ENCODE measurements at regions not wholly inside any gene's neighbourhood (a gene's known extent, or its start where the extent isn't known, plus 50 kb on each side); places are given as distances from the start of the nearest gene placed in this dataset.
A peak's percentile ranks its signal among the peaks of the same experiment; 100 is the strongest.
"Not testable (repeated sequence)": the region's sequence is repeated elsewhere in the genome, so short reads cannot be mapped to it uniquely, and the experiment has no call there.

- no peaks in the 10 kb centered on the region for H3K36me3 ChIP-seq
- TF ChIP-seq Cebpa-rat (IDR thresholded peaks at IDR 0.05) = no peak
- H3K27me3 ChIP-seq = no peaks in the 10 kb centered on the region
- H3K9ac ChIP-seq = no peak overlapping the region
- H3K4me2 ChIP-seq = no peak overlapping the region
- no peak overlapping the region for H3K4me3 ChIP-seq
- no peaks in the 10 kb centered on the region for H4K20me1 ChIP-seq
- H3K27ac ChIP-seq = no peak overlapping the region
- no peaks in the 10 kb centered on the region for H3K9me3 ChIP-seq
- H3K4me1 ChIP-seq = no peaks in the 10 kb centered on the region
These were observed 50.0 kb upstream of the EMX2 start for GRCh38 chr10:117492504-117492903.

- Histone ChIP-seq H3K4me2 (no peak overlapping the region), H3K27me3 (no peaks in the 10 kb centered on the region), H3K9ac (no peak overlapping the region), H3K9me3 (no peaks in the 10 kb centered on the region), H4K20me1 (no peaks in the 10 kb centered on the region), H3K4me3 (no peak overlapping the region), H3K36me3 (no peaks in the 10 kb centered on the region), H3K4me1 (no peaks in the 10 kb centered on the region), H3K27ac (no peak overlapping the region)
- no peak for TF ChIP-seq Cebpa-rat (IDR thresholded peaks at IDR 0.05)
These were observed 54.5 kb upstream of the EMX2 start for GRCh38 chr10:117488004-117488403.

- Histone ChIP-seq H3K36me3 (no peaks in the 10 kb centered on the region), H3K4me2 (no peak overlapping the region), H3K27me3 (no peaks in the 10 kb centered on the region), H3K27ac (no peak overlapping the region), H4K20me1 (no peaks in the 10 kb centered on the region), H3K9me3 (no peaks in the 10 kb centered on the region), H3K9ac (no peak overlapping the region), H3K4me1 (no peaks in the 10 kb centered on the region), H3K4me3 (no peak overlapping the region)
- TF ChIP-seq Cebpa-rat (IDR thresholded peaks at IDR 0.05) = no peak
These were observed 55.9 kb upstream of the EMX2 start for GRCh38 chr10:117486606-117487005.

- Histone ChIP-seq H3K4me3 (no peak overlapping the region), H4K20me1 (no peaks in the 10 kb centered on the region), H3K36me3 (no peaks in the 10 kb centered on the region), H3K9ac (no peak overlapping the region), H3K4me2 (no peak overlapping the region), H3K27ac (no peak overlapping the region), H3K9me3 (no peaks in the 10 kb centered on the region), H3K4me1 (peaks cover 26% of the 10 kb centered on the region), H3K27me3 (no peaks in the 10 kb centered on the region)
- TF ChIP-seq Cebpa-rat (IDR thresholded peaks at IDR 0.05) = no peak
These were observed 59.4 kb upstream of the EMX2 start for GRCh38 chr10:117483056-117483590.

- peaks cover 44% of the 10 kb centered on the region for H3K4me1 ChIP-seq
- not testable (repeated sequence) for H3K4me3 ChIP-seq, H3K9ac ChIP-seq, H3K27me3 ChIP-seq, H3K27ac ChIP-seq, H3K36me3 ChIP-seq, H3K9me3 ChIP-seq, H4K20me1 ChIP-seq, H3K4me2 ChIP-seq
These were observed 61.5 kb upstream of the EMX2 start for GRCh38 chr10:117481011-117481410.

- no peak overlapping the region for H3K27ac ChIP-seq
- no peaks in the 10 kb centered on the region for H3K36me3 ChIP-seq
- no peak overlapping the region for H3K4me3 ChIP-seq
- H3K9me3 ChIP-seq = no peaks in the 10 kb centered on the region
- no peak overlapping the region for H3K9ac ChIP-seq
- no peaks in the 10 kb centered on the region for H4K20me1 ChIP-seq
- H3K4me2 ChIP-seq = no peak overlapping the region
- H3K4me1 ChIP-seq = peaks cover 44% of the 10 kb centered on the region
- no peak for TF ChIP-seq Cebpa-rat (IDR thresholded peaks at IDR 0.05)
- H3K27me3 ChIP-seq = no peaks in the 10 kb centered on the region
These were observed 62.4 kb upstream of the EMX2 start for GRCh38 chr10:117480097-117480496.

- H4K20me1 ChIP-seq = no peaks in the 10 kb centered on the region
- H3K27ac ChIP-seq = peak overlapping the region; percentile 28; the same call in 1 of the 2 replicates
- peak overlapping the region; percentile 73 for H3K4me2 ChIP-seq
- no peaks in the 10 kb centered on the region for H3K9me3 ChIP-seq
- no peak for TF ChIP-seq Cebpa-rat (IDR thresholded peaks at IDR 0.05)
- no peak overlapping the region for H3K4me3 ChIP-seq
- no peaks in the 10 kb centered on the region for H3K36me3 ChIP-seq
- no peak overlapping the region for H3K9ac ChIP-seq
- no peaks in the 10 kb centered on the region for H3K27me3 ChIP-seq
- H3K4me1 ChIP-seq = peaks cover 44% of the 10 kb centered on the region
These were observed 64.4 kb upstream of the EMX2 start for GRCh38 chr10:117477961-117478670.

- TF ChIP-seq Cebpa-rat (IDR thresholded peaks at IDR 0.05) = no peak
- no peaks in the 10 kb centered on the region for H3K9me3 ChIP-seq
These were observed 65.2 kb upstream of the EMX2 start for GRCh38 chr10:117477211-117477947.

GRCh38 chr10:117476716-117477115 lies 65.8 kb upstream of the EMX2 start:
- H3K4me3 ChIP-seq = no peak overlapping the region
- no peak for TF ChIP-seq Cebpa-rat (IDR thresholded peaks at IDR 0.05)
- no peak overlapping the region for H3K9ac ChIP-seq
- H3K4me1 ChIP-seq = peaks cover 44% of the 10 kb centered on the region
- no peaks in the 10 kb centered on the region for H3K9me3 ChIP-seq
- peak overlapping the region; percentile 73 for H3K4me2 ChIP-seq
- H4K20me1 ChIP-seq = no peaks in the 10 kb centered on the region
- no peaks in the 10 kb centered on the region for H3K27me3 ChIP-seq
- no peaks in the 10 kb centered on the region for H3K36me3 ChIP-seq
- H3K27ac ChIP-seq = peak overlapping the region; percentile 28; the same call in 1 of the 2 replicates

More at GRCh38 chr10:117477211-117477947, 65.2 kb upstream of the EMX2 start:
- H3K4me2 ChIP-seq = peak overlapping the region; percentile 73
- no peaks in the 10 kb centered on the region for H4K20me1 ChIP-seq
- no peaks in the 10 kb centered on the region for H3K27me3 ChIP-seq
- no peak overlapping the region for H3K4me3 ChIP-seq
- no peaks in the 10 kb centered on the region for H3K36me3 ChIP-seq
- H3K9ac ChIP-seq = no peak overlapping the region
- peak overlapping the region; percentile 28; the same call in 1 of the 2 replicates for H3K27ac ChIP-seq
- peaks cover 44% of the 10 kb centered on the region for H3K4me1 ChIP-seq

GRCh38 chr10:117476281-117476680 lies 66.3 kb upstream of the EMX2 start:
- Histone ChIP-seq H3K9ac (no peak overlapping the region), H3K4me3 (no peak overlapping the region), H4K20me1 (no peaks in the 10 kb centered on the region), H3K9me3 (no peaks in the 10 kb centered on the region), H3K36me3 (no peaks in the 10 kb centered on the region), H3K4me2 (no peak overlapping the region), H3K4me1 (peaks cover 44% of the 10 kb centered on the region), H3K27me3 (no peaks in the 10 kb centered on the region), H3K27ac (no peak overlapping the region)
- TF ChIP-seq Cebpa-rat (IDR thresholded peaks at IDR 0.05) = no peak

All from BLaER1 (cell line).